Gastrocnemius medialis (tissue), 4 donors: ENCODE measurements at regions not wholly inside any gene's neighbourhood (a gene's known extent, or its start where the extent isn't known, plus 50 kb on each side); places are given as distances from the start of the nearest gene placed in this dataset.

Experiments
- POLR2A ChIP-seq, 2 donors: fragments of 450-650 bp; IDR thresholded peaks; one replicate each; pipeline ENCODE4 v1.6.1; 2017; ENCODE audit warnings: antibody characterized with exemption in 2 of 2, mild to moderate bottlenecking in 2 of 2, moderate library complexity in 2 of 2
- TF ChIP-seq, protein P1 (sequence below), 5 experiments: fragments of 450-650 bp in 3 of 5; fragments of 200-600 bp in 2 of 5; sonication (generic) in 2 of 5; IDR thresholded peaks in 4 of 5; conservative IDR thresholded peaks in 1 of 5; 1 replicate in 4 of 5; 2 replicates in 1 of 5; pipeline ENCODE4 v1.5.1; 2016 to 2019; ENCODE audit warnings: antibody characterized with exemption in 5 of 5, mild to moderate bottlenecking in 3 of 5, moderate library complexity in 3 of 5

DNA sequence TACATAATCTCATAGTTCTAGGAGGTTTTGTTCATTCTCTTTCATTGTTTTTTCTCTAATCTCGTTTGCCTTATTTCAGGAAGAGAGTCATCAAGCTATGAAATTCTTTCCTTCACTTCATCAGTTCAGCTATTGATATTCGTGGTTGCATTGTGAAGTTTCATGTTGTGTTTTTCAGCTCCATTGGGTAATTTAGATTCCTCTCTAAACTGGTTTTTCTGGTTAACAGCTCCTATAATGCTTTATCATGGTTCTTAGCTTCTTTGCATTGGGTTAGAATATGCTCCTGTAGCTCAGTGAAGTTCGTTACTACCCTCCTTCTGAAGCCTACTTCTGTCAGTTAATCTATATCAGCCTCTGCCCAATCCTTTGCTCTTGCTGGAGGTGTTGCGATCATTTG is 69.4 kb upstream of the CD96 start:
- TF ChIP-seq, protein P1, sequence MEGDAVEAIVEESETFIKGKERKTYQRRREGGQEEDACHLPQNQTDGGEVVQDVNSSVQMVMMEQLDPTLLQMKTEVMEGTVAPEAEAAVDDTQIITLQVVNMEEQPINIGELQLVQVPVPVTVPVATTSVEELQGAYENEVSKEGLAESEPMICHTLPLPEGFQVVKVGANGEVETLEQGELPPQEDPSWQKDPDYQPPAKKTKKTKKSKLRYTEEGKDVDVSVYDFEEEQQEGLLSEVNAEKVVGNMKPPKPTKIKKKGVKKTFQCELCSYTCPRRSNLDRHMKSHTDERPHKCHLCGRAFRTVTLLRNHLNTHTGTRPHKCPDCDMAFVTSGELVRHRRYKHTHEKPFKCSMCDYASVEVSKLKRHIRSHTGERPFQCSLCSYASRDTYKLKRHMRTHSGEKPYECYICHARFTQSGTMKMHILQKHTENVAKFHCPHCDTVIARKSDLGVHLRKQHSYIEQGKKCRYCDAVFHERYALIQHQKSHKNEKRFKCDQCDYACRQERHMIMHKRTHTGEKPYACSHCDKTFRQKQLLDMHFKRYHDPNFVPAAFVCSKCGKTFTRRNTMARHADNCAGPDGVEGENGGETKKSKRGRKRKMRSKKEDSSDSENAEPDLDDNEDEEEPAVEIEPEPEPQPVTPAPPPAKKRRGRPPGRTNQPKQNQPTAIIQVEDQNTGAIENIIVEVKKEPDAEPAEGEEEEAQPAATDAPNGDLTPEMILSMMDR (IDR thresholded peaks at IDR 0.05 in 4 of 5, conservative IDR thresholded peaks at IDR 0.05 in 1 of 5), result no peak
- TF ChIP-seq POLR2A (IDR thresholded peaks at IDR 0.05), result no peak
